Activated CD8-positive, alpha-beta memory T cell treated with anti-CD3 and anti-CD28 coated beads for 48 hours (primary cell): ENCODE measurements at regions not wholly inside any gene's neighbourhood (a gene's known extent, or its start where the extent isn't known, plus 50 kb on each side); places are given as distances from the start of the nearest gene placed in this dataset.
"Not testable (repeated sequence)": the region's sequence is repeated elsewhere in the genome, so short reads cannot be mapped to it uniquely, and the experiment has no call there.

Experiments used
- DNase-seq, 3 experiments: peaks; one replicate each; pipeline ENCODE4 v3.0.0-alpha.2; 2020; ENCODE audit warnings: low read depth in 2 of 3, low spot score in 2 of 3

GRCh38 chr4:127311924-127312323 lies 320.8 kb upstream of the INTU start:
- DNase-seq: no peak

GRCh38 chr4:127313767-127314166 lies 319.0 kb upstream of the INTU start:
- DNase-seq: no peak

- DNase-seq: no peak
Observed at GRCh38 chr4:127327491-127327890, 305.3 kb upstream of the INTU start.

GRCh38 chr4:127335073-127335620 lies 297.6 kb upstream of the INTU start:
- DNase-seq: no peak

- no peak for DNase-seq
Observed at GRCh38 chr4:127335732-127336131, 297.0 kb upstream of the INTU start.

- DNase-seq: not testable (repeated sequence)
Observed at GRCh38 chr4:127343123-127343522, 289.6 kb upstream of the INTU start.

GRCh38 chr4:127344071-127344470 lies 288.7 kb upstream of the INTU start:
- DNase-seq: no peak

- DNase-seq: no peak
Observed at GRCh38 chr4:127347936-127348335, 284.8 kb upstream of the INTU start.

- DNase-seq: no peak
Observed at GRCh38 chr4:127352220-127353113, 280.3 kb upstream of the INTU start.

- no peak for DNase-seq
Observed at GRCh38 chr4:127355743-127356142, 277.0 kb upstream of the INTU start.

GRCh38 chr4:127357765-127358164 lies 275.0 kb upstream of the INTU start:
- no peak for DNase-seq

- DNase-seq: no peak
Observed at GRCh38 chr4:127362686-127363085, 270.1 kb upstream of the INTU start.

GRCh38 chr4:127364397-127364796 lies 268.4 kb upstream of the INTU start:
- no peak for DNase-seq

- no peak for DNase-seq
Observed at GRCh38 chr4:127364911-127365310, 267.8 kb upstream of the INTU start.

GRCh38 chr4:127370604-127371003 lies 262.2 kb upstream of the INTU start:
- DNase-seq: no peak

- no peak for DNase-seq
Observed at GRCh38 chr4:127379499-127379898, 253.3 kb upstream of the INTU start.

GRCh38 chr4:127379948-127380347 lies 252.8 kb upstream of the INTU start:
- not testable (repeated sequence) for DNase-seq

- no peak for DNase-seq
Observed at GRCh38 chr4:127383666-127384065, 249.1 kb upstream of the INTU start.

- DNase-seq: no peak
Observed at GRCh38 chr4:127394516-127394915, 238.2 kb upstream of the INTU start.

- no peak for DNase-seq
Observed at GRCh38 chr4:127400276-127400675, 232.5 kb upstream of the INTU start.

GRCh38 chr4:127400731-127401346 lies 231.9 kb upstream of the INTU start:
- DNase-seq: peak in 2 of 3 experiments; percentile 3 to 4

GRCh38 chr4:127403471-127404084 lies 229.2 kb upstream of the INTU start:
- no peak for DNase-seq
